Sigmoid colon (tissue), 3 donors: ENCODE measurements at regions not wholly inside any gene's neighbourhood (a gene's known extent, or its start where the extent isn't known, plus 50 kb on each side); places are given as distances from the start of the nearest gene placed in this dataset.

Experiments
- CTCF ChIP-seq, 4 experiments: fragments of 450-650 bp in 3 of 4; fragments of 200-600 bp in 1 of 4; IDR thresholded peaks; one replicate each; pipeline ENCODE4 v1.5.1; 2016 to 2019; ENCODE audit warnings: antibody characterized with exemption in 4 of 4, mild to moderate bottlenecking in 3 of 4, moderate library complexity in 2 of 4
- POLR2A ChIP-seq, 2 donors: fragments of 450-650 bp; IDR thresholded peaks; one replicate each; pipeline ENCODE4 v1.6.1; 2016; ENCODE audit warnings: antibody characterized with exemption in 2 of 2, mild to moderate bottlenecking in 2 of 2, moderate library complexity in 2 of 2

GRCh38 chr2:23289671-23290070 is 95.3 kb upstream of the KLHL29 start:
- TF ChIP-seq POLR2A (IDR thresholded peaks at IDR 0.05) (no peak), CTCF (IDR thresholded peaks at IDR 0.05) (no peak)
